Upper lobe of left lung (tissue), 4 donors: ENCODE measurements at regions not wholly inside any gene's neighbourhood (a gene's known extent, or its start where the extent isn't known, plus 50 kb on each side); places are given as distances from the start of the nearest gene placed in this dataset.

Experiments
- CTCF ChIP-seq, 6 experiments: fragments of 450-650 bp in 4 of 6; fragments of 200-600 bp in 2 of 6; sonication (generic) in 2 of 6; IDR thresholded peaks; one replicate each; pipeline ENCODE4 v1.5.1; 2016 to 2019; ENCODE audit warnings: antibody characterized with exemption in 6 of 6
- POLR2A ChIP-seq, 4 donors: fragments of 450-650 bp; IDR thresholded peaks; one replicate each; pipeline ENCODE4 v1.5.1; 2016 to 2017; ENCODE audit warnings: antibody characterized with exemption in 4 of 4, mild to moderate bottlenecking in 2 of 4
- POLR2AphosphoS5 ChIP-seq, 2 donors: sonication (generic); formaldehyde crosslinking; IDR thresholded peaks; one replicate each; pipeline ENCODE4 v1.5.1; 2017; ENCODE audit warnings: antibody characterized with exemption in 2 of 2

GRCh38 chr10:105953056-105953455 is 1211.5 kb downstream of the SORCS1 start:
- no peak for TF ChIP-seq CTCF (IDR thresholded peaks at IDR 0.05)
- TF ChIP-seq POLR2A (IDR thresholded peaks at IDR 0.05) = no peak
- no peak for TF ChIP-seq POLR2AphosphoS5 (IDR thresholded peaks at IDR 0.05)
